Breast epithelium (tissue), 4 donors: ENCODE measurements at regions not wholly inside any gene's neighbourhood (a gene's known extent, or its start where the extent isn't known, plus 50 kb on each side); places are given as distances from the start of the nearest gene placed in this dataset.

Experiments
- DNase-seq, 2 donors: peaks; one replicate each; pipeline ENCODE4 v3.0.0-alpha.2; 2019; ENCODE audit warnings: low spot score in 2 of 2
- H3K27ac ChIP-seq, 2 donors: fragments of 200-600 bp; sonication (generic) in 1 of 2; one replicate each; pipeline ENCODE4 v1.5.1; 2016 to 2019; ENCODE audit warnings: mild to moderate bottlenecking in 1 of 2
- H3K27me3 ChIP-seq, 2 donors: fragments of 200-600 bp; sonication (generic) in 1 of 2; one replicate each; pipeline versions ENCODE4 v1.5.1 to v1.6.0; 2017 to 2019; ENCODE audit warnings: control low read depth in 1 of 2, mild to moderate bottlenecking in 1 of 2
- H3K36me3 ChIP-seq: fragments of 200-600 bp; one replicate; pipeline ENCODE4 v1.5.1; 2019
- H3K4me1 ChIP-seq, 2 donors: fragments of 200-600 bp; sonication (generic); one replicate each; pipeline ENCODE4 v1.5.1; 2016 to 2019; ENCODE audit warnings: control low read depth in 1 of 2
- H3K4me3 ChIP-seq, 3 donors: fragments of 200-600 bp; sonication (generic); 1 replicate in 2 of 3; 2 replicates in 1 of 3; pipeline ENCODE4 v1.5.1; 2016 to 2019; ENCODE audit warnings: mild to moderate bottlenecking in 3 of 3, moderate library complexity in 2 of 3
- H3K9me3 ChIP-seq, 2 donors: fragments of 200-600 bp; sonication (generic) in 1 of 2; one replicate each; pipeline ENCODE4 v1.5.1; 2016 to 2019; ENCODE audit warnings: control low read depth in 1 of 2
- POLR2A ChIP-seq: fragments of 450-650 bp; IDR thresholded peaks from one replicate; pipeline ENCODE4 v1.6.1; 2016; ENCODE audit warnings: antibody characterized with exemption, mild to moderate bottlenecking, moderate library complexity
- POLR2AphosphoS5 ChIP-seq, 3 donors: sonication (generic); formaldehyde crosslinking; IDR thresholded peaks; one replicate each; pipeline ENCODE4 v1.6.1; 2017; ENCODE audit warnings: antibody characterized with exemption in 3 of 3
- intact Hi-C: fragments of 100-400 bp; cut with DNase I; formaldehyde crosslinking; loops from one replicate; pipeline ENCODE4 v1.15.1; 2023; ENCODE audit warnings: low total_unique reads
- TF ChIP-seq, protein P1 (sequence below), 3 donors: fragments of 450-650 bp; IDR thresholded peaks; one replicate each; pipeline ENCODE4 v1.5.1; 2016 to 2017; ENCODE audit warnings: antibody characterized with exemption in 3 of 3, mild to moderate bottlenecking in 3 of 3, moderate library complexity in 3 of 3

DNA sequence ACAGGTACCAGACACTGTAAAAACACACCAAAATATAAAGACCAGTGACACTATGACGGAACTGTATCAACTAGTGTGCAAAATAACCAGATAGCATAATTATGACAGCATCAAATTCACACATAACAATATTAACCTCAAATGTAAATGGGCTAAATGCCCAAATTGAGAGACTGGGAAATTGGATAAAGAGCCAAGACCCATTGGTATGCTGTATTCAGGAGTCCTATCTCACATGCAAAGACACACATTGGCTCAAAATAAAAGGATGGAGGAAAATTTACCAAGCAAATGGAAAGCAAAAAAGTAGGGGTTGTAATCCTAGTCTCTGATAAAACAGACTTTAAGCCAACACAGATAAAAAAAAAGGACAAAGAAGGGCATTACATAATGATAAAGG, 416.3 kb upstream of the ZNF608 start:
- TF ChIP-seq, protein P1, sequence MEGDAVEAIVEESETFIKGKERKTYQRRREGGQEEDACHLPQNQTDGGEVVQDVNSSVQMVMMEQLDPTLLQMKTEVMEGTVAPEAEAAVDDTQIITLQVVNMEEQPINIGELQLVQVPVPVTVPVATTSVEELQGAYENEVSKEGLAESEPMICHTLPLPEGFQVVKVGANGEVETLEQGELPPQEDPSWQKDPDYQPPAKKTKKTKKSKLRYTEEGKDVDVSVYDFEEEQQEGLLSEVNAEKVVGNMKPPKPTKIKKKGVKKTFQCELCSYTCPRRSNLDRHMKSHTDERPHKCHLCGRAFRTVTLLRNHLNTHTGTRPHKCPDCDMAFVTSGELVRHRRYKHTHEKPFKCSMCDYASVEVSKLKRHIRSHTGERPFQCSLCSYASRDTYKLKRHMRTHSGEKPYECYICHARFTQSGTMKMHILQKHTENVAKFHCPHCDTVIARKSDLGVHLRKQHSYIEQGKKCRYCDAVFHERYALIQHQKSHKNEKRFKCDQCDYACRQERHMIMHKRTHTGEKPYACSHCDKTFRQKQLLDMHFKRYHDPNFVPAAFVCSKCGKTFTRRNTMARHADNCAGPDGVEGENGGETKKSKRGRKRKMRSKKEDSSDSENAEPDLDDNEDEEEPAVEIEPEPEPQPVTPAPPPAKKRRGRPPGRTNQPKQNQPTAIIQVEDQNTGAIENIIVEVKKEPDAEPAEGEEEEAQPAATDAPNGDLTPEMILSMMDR (IDR thresholded peaks at IDR 0.05) = no peak
- TF ChIP-seq POLR2AphosphoS5 (IDR thresholded peaks at IDR 0.05) = no peak
- TF ChIP-seq POLR2A = no peak
- no peaks in the 10 kb centered on the region for H3K27me3 ChIP-seq
- H3K36me3 ChIP-seq = no peaks in the 10 kb centered on the region
- intact Hi-C loops = no loop called here
- H3K4me1 ChIP-seq = no peaks in the 10 kb centered on the region
- peaks cover 0 to 12% of the 10 kb centered on the region in 2 donors for H3K9me3 ChIP-seq
- DNase-seq = no peak
- no peak overlapping the region for H3K4me3 ChIP-seq
- H3K27ac ChIP-seq = no peak overlapping the region

DNA sequence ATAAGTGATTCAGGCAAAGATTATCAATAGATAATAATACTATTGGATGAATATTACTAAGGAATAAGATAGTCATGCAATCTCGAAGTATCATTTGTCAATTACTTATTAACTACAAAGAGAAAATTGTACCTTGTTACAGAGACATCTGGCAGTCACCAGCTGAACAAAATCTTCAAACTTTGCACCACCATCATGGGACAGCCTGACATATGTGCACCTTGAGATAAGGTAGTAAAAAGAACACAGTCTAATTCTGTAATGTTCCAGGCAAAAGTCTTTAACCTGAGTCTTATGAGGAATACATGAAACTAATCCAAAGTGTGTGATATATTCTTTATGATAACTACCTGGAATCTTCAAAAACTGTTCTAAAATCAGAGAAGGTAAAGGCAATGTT, 423.0 kb upstream of the ZNF608 start:
- Histone ChIP-seq H3K36me3 (no peaks in the 10 kb centered on the region), H3K4me3 (no peak overlapping the region), H3K27me3 (no peaks in the 10 kb centered on the region), H3K27ac (no peak overlapping the region), H3K4me1 (no peaks in the 10 kb centered on the region), H3K9me3 (peaks cover 0 to 4% of the 10 kb centered on the region in 2 donors)
- TF ChIP-seq POLR2A (no peak), POLR2AphosphoS5 (IDR thresholded peaks at IDR 0.05) (no peak)
- TF ChIP-seq, protein P1 (IDR thresholded peaks at IDR 0.05) = no peak
- DNase-seq = no peak
- intact Hi-C loops = no loop called here

DNA sequence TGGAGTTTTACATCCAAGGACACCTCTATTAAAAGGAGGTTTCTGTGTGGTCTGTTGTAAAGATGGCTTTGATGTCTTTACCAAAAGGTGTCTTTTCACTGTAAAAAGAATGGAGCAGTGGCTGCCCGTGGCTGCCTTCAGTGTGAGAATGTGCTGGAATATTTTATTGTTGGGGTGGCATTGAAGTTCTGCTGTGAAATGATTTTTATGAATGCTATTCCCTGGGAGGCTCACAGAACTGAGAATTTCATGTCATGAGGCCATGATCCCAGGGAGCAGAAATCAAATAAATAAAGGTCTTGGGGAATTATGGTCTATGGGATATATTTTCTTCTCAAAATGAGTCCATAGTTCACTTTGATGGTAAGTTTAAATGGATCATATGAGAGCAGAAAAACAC, 425.2 kb upstream of the ZNF608 start:
- Histone ChIP-seq H3K4me1 (no peaks in the 10 kb centered on the region), H3K27ac (no peak overlapping the region), H3K36me3 (no peaks in the 10 kb centered on the region), H3K27me3 (no peaks in the 10 kb centered on the region), H3K4me3 (no peak overlapping the region), H3K9me3 (peaks cover 0 to 4% of the 10 kb centered on the region in 2 donors)
- TF ChIP-seq POLR2A (no peak), POLR2AphosphoS5 (IDR thresholded peaks at IDR 0.05) (no peak)
- TF ChIP-seq, protein P1 (IDR thresholded peaks at IDR 0.05) = no peak
- DNase-seq = no peak
- intact Hi-C loops = no loop called here

DNA sequence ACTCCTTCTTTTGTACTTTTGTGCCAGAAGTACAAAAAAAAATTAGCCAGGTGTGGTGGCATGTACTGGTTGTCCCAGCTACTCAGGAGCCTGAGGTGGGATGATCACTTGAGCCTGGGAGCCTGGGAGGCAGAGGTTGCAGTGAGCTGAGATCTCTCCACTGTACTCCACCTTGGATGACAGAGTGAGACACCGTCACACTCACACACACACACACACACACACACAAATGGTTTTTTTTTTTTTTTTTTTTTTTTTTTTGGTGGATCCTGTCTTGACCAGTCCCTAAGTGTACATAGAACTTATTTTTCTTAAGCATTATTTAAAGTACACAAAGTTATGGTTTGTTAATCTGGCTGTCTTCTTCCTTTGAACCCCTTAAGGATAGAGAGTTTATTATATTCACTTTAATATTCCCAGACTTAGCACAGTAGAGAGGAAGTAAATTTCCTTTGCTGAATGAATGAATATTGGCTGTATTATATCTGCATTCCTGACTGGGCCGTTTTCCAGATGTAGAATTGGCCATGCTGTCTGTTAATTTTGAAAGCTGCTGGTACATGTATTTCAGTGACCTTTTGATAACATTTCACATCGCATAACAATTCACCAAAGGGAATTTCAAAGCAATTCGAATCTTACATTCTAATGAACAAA, 429.0 kb upstream of the ZNF608 start:
- no peak overlapping the region for H3K4me3 ChIP-seq
- TF ChIP-seq, protein P1 (IDR thresholded peaks at IDR 0.05) = no peak
- TF ChIP-seq POLR2A = no peak
- TF ChIP-seq POLR2AphosphoS5 (IDR thresholded peaks at IDR 0.05) = no peak
- H3K9me3 ChIP-seq = no peaks in the 10 kb centered on the region
- H3K27ac ChIP-seq = no peak overlapping the region
- intact Hi-C loops = loop anchor here (5.0 kb wide), 1 partner anchor 1007 kb away; no protein-coding TSS in a partner anchor
- no peaks in the 10 kb centered on the region for H3K36me3 ChIP-seq
- no peak for DNase-seq
- no peaks in the 10 kb centered on the region for H3K4me1 ChIP-seq
- no peaks in the 10 kb centered on the region for H3K27me3 ChIP-seq

DNA sequence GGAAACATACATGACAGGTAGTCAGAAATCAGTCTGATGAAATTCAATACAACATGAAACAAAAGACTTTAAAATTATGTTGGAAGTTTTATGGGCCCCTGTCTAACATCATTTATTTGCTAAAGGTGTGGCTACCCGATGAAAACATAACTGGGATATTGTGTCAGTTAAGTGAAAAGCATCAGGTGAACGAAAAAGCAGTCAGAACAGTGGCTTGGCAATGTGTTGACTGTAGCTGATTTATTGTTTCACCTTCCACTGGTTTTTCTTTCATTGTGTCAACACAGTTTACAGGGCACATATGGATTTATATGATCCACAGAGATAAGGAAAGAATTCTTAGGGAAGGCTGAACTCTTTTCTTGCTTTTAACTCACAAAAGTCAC, 429.6 kb upstream of the ZNF608 start:
- no peaks in the 10 kb centered on the region for H3K9me3 ChIP-seq
- H3K27me3 ChIP-seq = no peaks in the 10 kb centered on the region
- intact Hi-C loops = loop anchor here (5.0 kb wide), 1 partner anchor 1006 kb away; no protein-coding TSS in a partner anchor
- DNase-seq = no peak
- no peak overlapping the region for H3K4me3 ChIP-seq
- H3K27ac ChIP-seq = no peak overlapping the region
- no peaks in the 10 kb centered on the region for H3K36me3 ChIP-seq
- no peaks in the 10 kb centered on the region for H3K4me1 ChIP-seq
- TF ChIP-seq POLR2A (no peak), POLR2AphosphoS5 (IDR thresholded peaks at IDR 0.05) (no peak)
- TF ChIP-seq, protein P1 (IDR thresholded peaks at IDR 0.05) = no peak
